Left ventricle myocardium inferior (tissue), 1 donor: ENCODE measurements at regions not wholly inside any gene's neighbourhood (a gene's known extent, or its start where the extent isn't known, plus 50 kb on each side); places are given as distances from the start of the nearest gene placed in this dataset.

Experiments
- DNase-seq: peaks from one replicate; pipeline ENCODE4 v3.0.0-alpha.2; 2020
- H3K27ac ChIP-seq: fragments of 200-600 bp; replicated peaks from 2 replicates; pipeline ENCODE4 v1.8.0; 2021
- H3K27me3 ChIP-seq: fragments of 200-600 bp; 2 replicates; pipeline ENCODE4 v1.8.0; 2021; ENCODE audit warnings: low read depth
- H3K36me3 ChIP-seq: fragments of 200-600 bp; 2 replicates; pipeline ENCODE4 v1.8.0; 2021
- H3K4me1 ChIP-seq: fragments of 200-600 bp; 2 replicates; pipeline ENCODE4 v1.8.0; 2021
- H3K4me3 ChIP-seq: fragments of 200-600 bp; 2 replicates; pipeline ENCODE4 v1.8.0; 2021; ENCODE audit warnings: mild to moderate bottlenecking, moderate library complexity
- H3K9me3 ChIP-seq: fragments of 200-600 bp; replicated peaks from 2 replicates; pipeline ENCODE4 v1.8.0; 2021
- intact Hi-C: fragments of 100-400 bp; cut with micrococcal nuclease; formaldehyde crosslinking; loops from one replicate; pipeline ENCODE4 v1.11.0; 2022
- TF ChIP-seq, protein P1 (sequence below): fragments of 200-600 bp; IDR thresholded peaks from 2 replicates; pipeline ENCODE4 v1.8.0; 2021; ENCODE audit warnings: antibody characterized with exemption, mild to moderate bottlenecking, borderline replicate concordance
- donor health status: DM: no; HTN: yes; CAD: no; lungs with severe emphysema.

DNA sequence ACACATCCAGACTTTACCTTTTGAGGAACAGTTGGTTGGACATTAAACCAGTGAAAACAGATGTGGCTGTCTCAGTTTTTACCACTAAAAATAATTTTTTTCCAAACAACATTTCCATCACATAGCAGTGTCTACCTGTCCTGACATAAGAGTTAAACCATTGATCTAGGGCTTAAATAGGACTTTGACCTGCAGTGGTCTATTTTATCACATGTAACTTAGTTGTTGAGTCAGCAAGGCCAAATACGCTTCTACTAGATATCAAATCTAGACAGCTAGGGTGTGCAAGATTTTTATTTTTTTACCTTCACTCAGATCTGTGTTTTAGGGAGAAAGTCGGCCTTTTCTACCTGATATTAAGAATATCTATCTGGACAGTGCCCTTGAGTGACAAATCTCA, 88.8 kb upstream of the ZFP64 start:
- H3K9me3 ChIP-seq, result no peaks in the 10 kb centered on the region
- H3K36me3 ChIP-seq, result no peaks in the 10 kb centered on the region
- no peak overlapping the region for H3K27ac ChIP-seq
- H3K4me1 ChIP-seq, result no peaks in the 10 kb centered on the region
- intact Hi-C loops, result no loop called here
- TF ChIP-seq, protein P1, sequence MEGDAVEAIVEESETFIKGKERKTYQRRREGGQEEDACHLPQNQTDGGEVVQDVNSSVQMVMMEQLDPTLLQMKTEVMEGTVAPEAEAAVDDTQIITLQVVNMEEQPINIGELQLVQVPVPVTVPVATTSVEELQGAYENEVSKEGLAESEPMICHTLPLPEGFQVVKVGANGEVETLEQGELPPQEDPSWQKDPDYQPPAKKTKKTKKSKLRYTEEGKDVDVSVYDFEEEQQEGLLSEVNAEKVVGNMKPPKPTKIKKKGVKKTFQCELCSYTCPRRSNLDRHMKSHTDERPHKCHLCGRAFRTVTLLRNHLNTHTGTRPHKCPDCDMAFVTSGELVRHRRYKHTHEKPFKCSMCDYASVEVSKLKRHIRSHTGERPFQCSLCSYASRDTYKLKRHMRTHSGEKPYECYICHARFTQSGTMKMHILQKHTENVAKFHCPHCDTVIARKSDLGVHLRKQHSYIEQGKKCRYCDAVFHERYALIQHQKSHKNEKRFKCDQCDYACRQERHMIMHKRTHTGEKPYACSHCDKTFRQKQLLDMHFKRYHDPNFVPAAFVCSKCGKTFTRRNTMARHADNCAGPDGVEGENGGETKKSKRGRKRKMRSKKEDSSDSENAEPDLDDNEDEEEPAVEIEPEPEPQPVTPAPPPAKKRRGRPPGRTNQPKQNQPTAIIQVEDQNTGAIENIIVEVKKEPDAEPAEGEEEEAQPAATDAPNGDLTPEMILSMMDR, result no peak
- H3K27me3 ChIP-seq, result peaks cover 31% of the 10 kb centered on the region
- no peak overlapping the region for H3K4me3 ChIP-seq
- no peak for DNase-seq

DNA sequence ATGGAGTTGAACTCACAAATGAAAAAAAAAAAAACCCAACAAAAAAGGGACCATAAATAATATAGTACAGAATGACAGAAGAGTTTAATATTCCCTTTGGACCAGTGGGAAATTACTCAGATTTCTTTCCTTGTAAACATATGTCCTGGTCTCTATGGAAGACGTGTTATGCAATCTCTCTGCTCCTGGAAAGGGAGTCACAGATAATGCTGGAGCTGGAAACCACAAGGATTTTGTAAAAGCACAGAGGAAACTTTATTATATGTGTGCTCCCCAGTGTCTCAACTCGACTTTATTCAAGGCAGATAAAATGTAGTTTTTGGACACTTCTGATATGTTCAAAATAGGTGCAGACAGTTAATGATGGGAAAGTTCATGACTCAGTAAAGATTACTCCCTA, 88.1 kb upstream of the ZFP64 start:
- no peak for DNase-seq
- TF ChIP-seq, protein P1, result no peak
- Histone ChIP-seq H3K9me3 (no peaks in the 10 kb centered on the region), H3K4me1 (no peaks in the 10 kb centered on the region), H3K36me3 (no peaks in the 10 kb centered on the region), H3K4me3 (no peak overlapping the region), H3K27ac (no peak overlapping the region), H3K27me3 (peaks cover 24% of the 10 kb centered on the region)
- intact Hi-C loops, result no loop called here

DNA sequence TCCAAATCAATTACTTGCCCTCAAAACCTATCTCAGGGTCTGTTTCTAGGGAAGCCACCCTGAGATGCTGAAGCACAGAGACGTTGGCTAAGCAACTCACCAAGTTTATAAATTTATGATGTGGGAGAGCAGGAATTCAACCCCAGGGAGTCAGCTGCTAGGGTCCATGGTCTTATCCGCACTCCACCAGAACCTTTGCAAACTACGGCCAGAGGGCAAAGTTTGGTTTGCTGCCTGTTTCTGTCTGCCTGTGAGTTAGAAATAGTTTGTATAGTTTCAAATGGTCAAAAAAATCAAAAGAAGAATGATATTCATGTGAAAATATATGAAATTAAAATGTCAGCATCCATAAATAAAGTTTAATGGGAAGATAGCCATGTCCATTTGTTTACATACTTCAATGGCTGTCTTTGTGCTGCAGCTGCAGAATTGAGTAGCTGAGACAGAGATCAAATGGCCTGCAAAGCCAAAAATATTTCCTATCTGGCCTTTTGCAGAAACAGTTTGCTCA, 83.7 kb upstream of the ZFP64 start:
- no peak overlapping the region for H3K4me3 ChIP-seq
- no peaks in the 10 kb centered on the region for H3K4me1 ChIP-seq
- H3K9me3 ChIP-seq, result no peaks in the 10 kb centered on the region
- H3K27me3 ChIP-seq, result no peaks in the 10 kb centered on the region
- TF ChIP-seq, protein P1, result no peak
- H3K27ac ChIP-seq, result no peak overlapping the region
- H3K36me3 ChIP-seq, result no peaks in the 10 kb centered on the region
- intact Hi-C loops, result no loop called here
- no peak for DNase-seq

- no peak for DNase-seq
- H3K36me3 ChIP-seq, result no peaks in the 10 kb centered on the region
- H3K4me3 ChIP-seq, result no peak overlapping the region
- TF ChIP-seq, protein P1, result no peak
- H3K4me1 ChIP-seq, result no peaks in the 10 kb centered on the region
- peaks cover 8% of the 10 kb centered on the region for H3K27me3 ChIP-seq
- H3K9me3 ChIP-seq, result no peaks in the 10 kb centered on the region
- no peak overlapping the region for H3K27ac ChIP-seq
- intact Hi-C loops, result no loop called here
These were observed 79.1 kb upstream of the ZFP64 start for GRCh38 chr20:52270696-52271095.

DNA sequence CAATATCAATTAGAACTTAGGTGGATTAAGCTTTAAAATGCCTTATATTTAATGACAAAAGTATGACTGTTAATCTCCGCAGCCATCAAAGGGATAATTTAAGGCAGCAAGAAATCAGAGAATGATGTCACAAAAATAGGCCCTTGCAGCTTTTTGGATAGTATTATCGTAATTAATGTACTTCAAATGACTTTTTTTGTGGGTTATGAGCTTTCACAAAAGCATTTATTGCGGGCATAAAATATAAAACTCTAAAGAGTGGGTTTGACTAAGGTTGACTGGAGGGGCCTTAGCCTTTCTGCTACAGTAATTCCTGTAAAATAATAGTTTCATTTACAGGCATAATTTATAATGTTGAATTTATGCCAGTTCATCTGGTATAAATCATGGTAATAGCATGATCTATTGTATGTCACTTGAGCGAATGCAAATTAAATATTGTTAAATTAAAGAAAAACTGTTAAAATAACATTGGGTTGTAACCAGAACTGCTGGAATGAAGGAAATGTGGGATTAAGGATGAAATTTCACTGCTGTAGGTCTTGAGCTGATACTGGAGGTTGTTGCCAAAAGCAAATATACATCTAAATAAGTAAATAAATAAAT, 78.5 kb upstream of the ZFP64 start:
- H3K4me1 ChIP-seq, result no peaks in the 10 kb centered on the region
- no peak overlapping the region for H3K4me3 ChIP-seq
- no peaks in the 10 kb centered on the region for H3K36me3 ChIP-seq
- no peak for DNase-seq
- H3K9me3 ChIP-seq, result no peaks in the 10 kb centered on the region
- intact Hi-C loops, result no loop called here
- TF ChIP-seq, protein P1, result no peak
- peaks cover 14% of the 10 kb centered on the region for H3K27me3 ChIP-seq
- no peak overlapping the region for H3K27ac ChIP-seq
